Activated B cell treated with CpG ODN at 0.5 μM for 24 hours (primary cell): ENCODE measurements at regions not wholly inside any gene's neighbourhood (a gene's known extent, or its start where the extent isn't known, plus 50 kb on each side); places are given as distances from the start of the nearest gene placed in this dataset.

Experiments used
- ATAC-seq: fragments of 200-7000 bp; cut with Tn5 transposase; one replicate; pipeline ENCODE4 v1.10.0; 2021; ENCODE audit warnings: low read depth, mild to moderate bottlenecking, moderate library complexity
- CTCF ChIA-PET: fragments of 350-600 bp; sonication (Branson Sonifier 250); formaldehyde crosslinking; loops from one replicate; lab custom pipeline; 2021; ENCODE audit warnings: antibody characterized with exemption; lab: Charles Lee
- POLR2A ChIA-PET: fragments of 350-600 bp; sonication (Branson Sonifier 250); formaldehyde crosslinking; loops from one replicate; lab custom pipeline; 2021; ENCODE audit warnings: antibody characterized with exemption; lab: Charles Lee
- DNase-seq: peaks from one replicate; pipeline ENCODE4 v3.0.0; 2022
- H3K27ac Mint-ChIP-seq: one replicate; pipeline ENCODE4 v1.8.0; 2020; ENCODE audit warnings: mixed read lengths
- H3K27me3 Mint-ChIP-seq: one replicate; pipeline ENCODE4 v1.8.0; 2021; ENCODE audit warnings: mixed read lengths
- H3K36me3 Mint-ChIP-seq: one replicate; pipeline ENCODE4 v1.8.0; 2021; ENCODE audit warnings: low read depth, mixed read lengths
- H3K4me1 Mint-ChIP-seq: one replicate; pipeline ENCODE4 v1.8.0; 2021; ENCODE audit warnings: mixed read lengths
- H3K4me3 Mint-ChIP-seq: one replicate; pipeline ENCODE4 v1.8.0; 2020; ENCODE audit warnings: mild to moderate bottlenecking, mixed read lengths
- H3K9me3 Mint-ChIP-seq: one replicate; pipeline ENCODE4 v1.8.0; 2020; ENCODE audit warnings: mixed read lengths
- CTCF ChIP-seq: fragments of 200-600 bp; IDR thresholded peaks from one replicate; pipeline ENCODE4 v1.8.0; 2022; ENCODE audit warnings: antibody characterized with exemption, mild to moderate bottlenecking
- intact Hi-C: fragments of 100-400 bp; cut with micrococcal nuclease; formaldehyde crosslinking; loops from one replicate; pipeline ENCODE4 v1.15.1; 2024

DNA sequence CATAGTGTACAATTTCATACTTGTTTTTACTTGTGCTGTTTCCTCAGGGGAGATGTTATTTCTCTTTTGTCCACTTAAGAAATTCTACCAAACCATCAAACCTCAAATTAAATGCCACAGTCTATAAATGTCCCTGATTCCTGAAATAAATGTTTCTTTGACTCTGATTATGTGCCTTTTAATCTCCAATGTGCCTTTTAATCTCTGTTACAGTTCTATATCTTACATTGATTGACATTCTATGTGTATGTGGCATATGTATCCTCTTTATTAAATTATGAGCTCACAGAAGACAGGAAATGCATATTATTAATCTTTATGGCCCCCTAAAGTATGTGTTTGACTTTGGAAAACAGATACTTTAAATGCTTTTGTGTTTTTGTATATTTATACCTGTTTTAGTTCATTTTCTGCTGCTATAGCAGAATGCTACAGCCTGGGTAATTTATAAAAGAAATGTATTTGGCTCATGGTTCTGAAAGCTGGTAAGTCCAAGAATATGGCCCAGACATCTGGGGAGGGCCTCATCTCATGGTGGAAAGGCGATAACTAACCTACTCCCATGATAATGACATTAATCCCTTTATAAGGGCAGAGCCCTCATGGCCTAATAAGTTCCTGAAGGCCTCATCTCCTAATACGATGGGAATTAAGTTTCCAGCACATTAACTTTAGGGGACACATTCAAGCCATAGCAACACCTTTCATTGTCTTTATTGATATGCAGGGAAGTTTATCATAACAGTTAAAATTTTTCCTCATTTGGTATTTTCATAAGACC is 403.9 kb downstream of the LIG4 start:
- intact Hi-C loops = no loop called here
- ChIA-PET POLR2A (no interaction called here), CTCF (no interaction called here)
- ATAC-seq (no peak), DNase-seq (no peak)
- Mint-ChIP-seq H3K36me3 (no peaks in the 10 kb centered on the region), H3K27ac (no peak overlapping the region), H3K27me3 (no peaks in the 10 kb centered on the region), H3K4me3 (no peak overlapping the region), H3K9me3 (no peaks in the 10 kb centered on the region), H3K4me1 (no peaks in the 10 kb centered on the region)
- TF ChIP-seq CTCF = no peak

DNA sequence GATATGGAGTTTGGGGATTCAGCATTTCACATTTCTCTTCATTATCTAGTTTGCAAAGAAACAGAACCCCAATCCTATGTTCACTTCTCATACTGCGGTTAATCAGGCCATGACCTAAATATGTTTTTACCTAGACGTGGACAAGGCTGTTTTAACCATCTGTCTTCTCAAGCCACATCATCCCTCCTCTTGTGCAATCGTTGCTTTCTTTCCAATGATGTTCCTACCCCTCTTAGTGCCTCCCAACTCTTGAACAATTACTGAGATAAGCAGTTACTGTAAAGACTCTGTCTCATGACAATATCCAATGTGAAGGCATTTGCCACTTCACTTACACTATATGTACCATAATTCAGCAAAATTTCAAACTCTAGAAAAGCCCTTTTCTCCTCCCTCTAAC is 406.2 kb downstream of the LIG4 start:
- Mint-ChIP-seq H3K4me3 (no peak overlapping the region), H3K9me3 (no peaks in the 10 kb centered on the region), H3K27me3 (no peaks in the 10 kb centered on the region), H3K36me3 (no peaks in the 10 kb centered on the region), H3K4me1 (no peaks in the 10 kb centered on the region), H3K27ac (no peak overlapping the region)
- POLR2A ChIA-PET = no interaction called here
- no peak for TF ChIP-seq CTCF
- CTCF ChIA-PET = no interaction called here
- ATAC-seq (no peak), DNase-seq (no peak)
- intact Hi-C loops = no loop called here

- no peak overlapping the region for H3K4me3 Mint-ChIP-seq
- H3K27me3 Mint-ChIP-seq = no peaks in the 10 kb centered on the region
- DNase-seq (no peak), ATAC-seq (no peak)
- H3K36me3 Mint-ChIP-seq = no peaks in the 10 kb centered on the region
- ChIA-PET CTCF (no interaction called here), POLR2A (no interaction called here)
- no peak for TF ChIP-seq CTCF
- intact Hi-C loops = no loop called here
- H3K27ac Mint-ChIP-seq = no peak overlapping the region
- no peaks in the 10 kb centered on the region for H3K4me1 Mint-ChIP-seq
- no peaks in the 10 kb centered on the region for H3K9me3 Mint-ChIP-seq
Observed at GRCh38 chr13:107808389-107808788, 406.9 kb downstream of the LIG4 start.

GRCh38 chr13:107807306-107808073 is 407.8 kb downstream of the LIG4 start:
- H3K4me1 Mint-ChIP-seq = no peaks in the 10 kb centered on the region
- H3K36me3 Mint-ChIP-seq = no peaks in the 10 kb centered on the region
- DNase-seq = no peak
- no peak for ATAC-seq
- no peaks in the 10 kb centered on the region for H3K9me3 Mint-ChIP-seq
- no peak overlapping the region for H3K27ac Mint-ChIP-seq
- POLR2A ChIA-PET = no interaction called here
- no peak overlapping the region for H3K4me3 Mint-ChIP-seq
- no peak for TF ChIP-seq CTCF
- H3K27me3 Mint-ChIP-seq = no peaks in the 10 kb centered on the region
- intact Hi-C loops = no loop called here
- CTCF ChIA-PET = no interaction called here

DNA sequence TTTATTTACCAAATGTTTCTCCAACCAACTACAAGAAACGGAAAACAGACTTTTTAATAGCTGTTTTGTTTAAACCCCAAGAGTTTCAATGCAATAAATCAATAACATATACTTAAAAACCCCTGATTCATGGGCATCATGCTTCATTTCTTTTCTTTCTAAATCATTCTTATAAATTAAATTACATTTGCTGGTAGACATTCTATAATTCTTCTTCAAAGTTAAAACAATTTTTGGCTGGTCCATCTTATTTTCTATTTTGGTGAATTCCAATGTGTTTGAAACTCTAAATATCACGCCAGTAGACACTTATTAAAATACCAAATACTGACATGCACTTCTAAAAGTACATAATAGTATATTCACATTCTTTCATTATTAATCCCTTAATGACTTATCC is 408.6 kb downstream of the LIG4 start:
- CTCF ChIA-PET = no interaction called here
- intact Hi-C loops = no loop called here
- Mint-ChIP-seq H3K27ac (no peak overlapping the region), H3K4me1 (no peaks in the 10 kb centered on the region), H3K4me3 (no peak overlapping the region), H3K27me3 (no peaks in the 10 kb centered on the region), H3K36me3 (no peaks in the 10 kb centered on the region), H3K9me3 (no peaks in the 10 kb centered on the region)
- POLR2A ChIA-PET = no interaction called here
- TF ChIP-seq CTCF = no peak
- DNase-seq (no peak), ATAC-seq (no peak)
